ENCODE measurements at regions not wholly inside any gene's neighbourhood (a gene's known extent, or its start where the extent isn't known, plus 50 kb on each side); places are given as distances from the start of the nearest gene placed in this dataset.

- Histone ChIP-seq H3K27me3 (ENCODE audit: control insufficient read depth in 3 of 3, insufficient read depth in 3 of 3, low read length in 2 of 3) (peaks cover 0 to 4% (median 3%) of the 10 kb centered on the region in 3 donors), H3K36me3 (ENCODE audit: control insufficient read depth in 4 of 4, insufficient read depth in 4 of 4, low read length in 4 of 4) (no peaks in the 10 kb centered on the region), H3K4me1 (ENCODE audit: control insufficient read depth in 5 of 5, insufficient read depth in 5 of 5, low read length in 5 of 5) (no peaks in the 10 kb centered on the region), H3K4me3 (no peak overlapping the region), H3K9me3 (ENCODE audit: control insufficient read depth in 4 of 4, insufficient read depth in 3 of 4, low read length in 3 of 4) (peaks cover 0 to 7% (median 3%) of the 10 kb centered on the region in 4 donors), H3K9ac (ENCODE audit: insufficient read depth in 1 of 2, low read length in 2 of 2) (no peak overlapping the region), H3K27ac (ENCODE audit: low read depth in 1 of 2, low read length in 1 of 2) (no peak overlapping the region)
- no peak for DNase-seq
- TF ChIP-seq CTCF (IDR thresholded peaks at IDR 0.05; ENCODE audit: control extremely low read depth, extremely low read depth): no peak
- 62 to 75% methylated on average over 5 of the region's 5 CpGs for WGBS, 2 donors
- no peak for ATAC-seq (ENCODE audit: insufficient read depth, low FRiP score)
These were observed 123.3 kb upstream of the GRIK3 start for GRCh38 chr1:37157634-37158033.

GRCh38 chr1:37158113-37158749 lies 123.9 kb upstream of the GRIK3 start:
- Histone ChIP-seq H3K27me3 (ENCODE audit: control insufficient read depth in 3 of 3, insufficient read depth in 3 of 3, low read length in 2 of 3) (peaks cover 0 to 4% (median 3%) of the 10 kb centered on the region in 3 donors), H3K4me1 (ENCODE audit: control insufficient read depth in 5 of 5, insufficient read depth in 5 of 5, low read length in 5 of 5) (no peaks in the 10 kb centered on the region), H3K27ac (ENCODE audit: low read depth in 1 of 2, low read length in 1 of 2) (no peak overlapping the region), H3K4me3 (no peak overlapping the region), H3K36me3 (ENCODE audit: control insufficient read depth in 4 of 4, insufficient read depth in 4 of 4, low read length in 4 of 4) (no peaks in the 10 kb centered on the region), H3K9ac (ENCODE audit: insufficient read depth in 1 of 2, low read length in 2 of 2) (no peak overlapping the region), H3K9me3 (ENCODE audit: control insufficient read depth in 4 of 4, insufficient read depth in 3 of 4, low read length in 3 of 4) (peaks cover 0 to 7% (median 3%) of the 10 kb centered on the region in 4 donors)
- TF ChIP-seq CTCF (IDR thresholded peaks at IDR 0.05; ENCODE audit: control extremely low read depth, extremely low read depth): no peak
- DNase-seq (no peak), ATAC-seq (ENCODE audit: insufficient read depth, low FRiP score) (no peak)
- WGBS, 2 donors: 76 to 83% methylated on average over 5 of the region's 5 CpGs

GRCh38 chr1:37159102-37159501 lies 124.8 kb upstream of the GRIK3 start:
- ATAC-seq (ENCODE audit: insufficient read depth, low FRiP score) (no peak), DNase-seq (no peak)
- no peak for TF ChIP-seq CTCF (IDR thresholded peaks at IDR 0.05; ENCODE audit: control extremely low read depth, extremely low read depth)
- Histone ChIP-seq H3K4me1 (ENCODE audit: control insufficient read depth in 5 of 5, insufficient read depth in 5 of 5, low read length in 5 of 5) (no peaks in the 10 kb centered on the region), H3K9ac (ENCODE audit: insufficient read depth in 1 of 2, low read length in 2 of 2) (no peak overlapping the region), H3K27me3 (ENCODE audit: control insufficient read depth in 3 of 3, insufficient read depth in 3 of 3, low read length in 2 of 3) (peaks cover 0 to 4% (median 3%) of the 10 kb centered on the region in 3 donors), H3K9me3 (ENCODE audit: control insufficient read depth in 4 of 4, insufficient read depth in 3 of 4, low read length in 3 of 4) (peaks cover 0 to 7% (median 3%) of the 10 kb centered on the region in 4 donors), H3K36me3 (ENCODE audit: control insufficient read depth in 4 of 4, insufficient read depth in 4 of 4, low read length in 4 of 4) (no peaks in the 10 kb centered on the region), H3K27ac (ENCODE audit: low read depth in 1 of 2, low read length in 1 of 2) (no peak overlapping the region), H3K4me3 (no peak overlapping the region)
- WGBS, 2 donors: 75 to 89% methylated on average over 1 of the region's 1 CpG

GRCh38 chr1:37161171-37161570 lies 126.9 kb upstream of the GRIK3 start:
- WGBS, 2 donors: 89 to 97% methylated on average over 2 of the region's 2 CpGs
- Histone ChIP-seq H3K4me1 (ENCODE audit: control insufficient read depth in 5 of 5, insufficient read depth in 5 of 5, low read length in 5 of 5) (no peaks in the 10 kb centered on the region), H3K27me3 (ENCODE audit: control insufficient read depth in 3 of 3, insufficient read depth in 3 of 3, low read length in 2 of 3) (peaks cover 0 to 4% (median 3%) of the 10 kb centered on the region in 3 donors), H3K36me3 (ENCODE audit: control insufficient read depth in 4 of 4, insufficient read depth in 4 of 4, low read length in 4 of 4) (no peaks in the 10 kb centered on the region), H3K9me3 (ENCODE audit: control insufficient read depth in 4 of 4, insufficient read depth in 3 of 4, low read length in 3 of 4) (peaks cover 0 to 7% (median 3%) of the 10 kb centered on the region in 4 donors), H3K9ac (ENCODE audit: insufficient read depth in 1 of 2, low read length in 2 of 2) (no peak overlapping the region), H3K27ac (ENCODE audit: low read depth in 1 of 2, low read length in 1 of 2) (no peak overlapping the region), H3K4me3 (no peak overlapping the region)
- TF ChIP-seq CTCF (IDR thresholded peaks at IDR 0.05; ENCODE audit: control extremely low read depth, extremely low read depth): no peak
- ATAC-seq (ENCODE audit: insufficient read depth, low FRiP score) (no peak), DNase-seq (no peak)

Data from lung (tissue), 11 donors.